SK-N-SH treated with all-trans-retinoic acid at 6 μM for 48 hours (cell line): ENCODE measurements at regions not wholly inside any gene's neighbourhood (a gene's known extent, or its start where the extent isn't known, plus 50 kb on each side); places are given as distances from the start of the nearest gene placed in this dataset.

ENCODE experiments used
- ATAC-seq: fragments of 200-7000 bp; cut with Tn5 transposase; 3 replicates; pipeline ENCODE4 v1.9.1; 2020; ENCODE audit warnings: mild to moderate bottlenecking, moderate library complexity
- ARNTL ChIP-seq: fragments of 450-650 bp; formaldehyde crosslinking; IDR thresholded peaks from 2 replicates; pipeline ENCODE4 v1.5.0; 2020; ENCODE audit warnings: low read depth, mild to moderate bottlenecking, moderate library complexity, borderline replicate concordance
- ISL1 ChIP-seq: fragments of 250-450 bp; sonication (Bioruptor Pico); IDR thresholded peaks from 2 replicates; pipeline ENCODE4 v2.1.2; 2022; ENCODE audit warnings: mild to moderate bottlenecking, moderate library complexity
- TOX ChIP-seq: fragments of 250-450 bp; sonication (Bioruptor Pico); IDR thresholded peaks from 2 replicates; pipeline ENCODE4 v1.8.0; 2021; ENCODE audit warnings: mild to moderate bottlenecking, moderate library complexity, borderline replicate concordance
- ZFP3 ChIP-seq: fragments of 250-450 bp; sonication (Bioruptor Pico); IDR thresholded peaks from 2 replicates; pipeline ENCODE4 v1.5.0; 2020; ENCODE audit warnings: mild to moderate bottlenecking, moderate library complexity
- ZNF565 ChIP-seq: fragments of 450-650 bp; formaldehyde crosslinking; conservative IDR thresholded peaks from 2 replicates; pipeline ENCODE4 v1.5.0; 2020; ENCODE audit warnings: low read depth, mild to moderate bottlenecking, moderate library complexity
- ZNF70 ChIP-seq: fragments of 450-650 bp; formaldehyde crosslinking; IDR thresholded peaks from 2 replicates; pipeline ENCODE4 v1.5.0; 2020; ENCODE audit warnings: mild to moderate bottlenecking, moderate library complexity

DNA sequence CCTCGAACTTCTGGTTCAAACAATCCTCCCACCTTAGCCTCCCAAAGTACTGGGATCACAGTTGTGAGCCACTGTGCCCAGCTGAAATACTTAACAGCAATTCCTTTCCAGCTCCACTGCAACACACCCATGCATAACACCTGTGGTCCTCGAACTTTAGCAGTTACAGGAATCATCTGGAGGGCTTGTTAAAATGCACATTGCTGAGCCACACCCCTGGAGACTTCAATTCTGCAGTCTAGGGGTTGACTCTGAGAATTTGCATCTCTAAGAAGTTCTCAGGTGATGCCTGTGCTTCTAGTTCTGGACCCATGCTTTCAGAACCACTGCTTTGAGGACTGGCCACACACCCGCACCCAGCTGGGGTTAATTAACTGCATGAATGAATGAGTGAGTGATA, 53.1 kb upstream of the UBL3 start:
- no peak for ATAC-seq
- no peak for TF ChIP-seq TOX
- no peak for TF ChIP-seq ZNF565 (CRISPR knock-in tag)
- no peak for TF ChIP-seq ISL1 (CRISPR knock-in tag)

DNA sequence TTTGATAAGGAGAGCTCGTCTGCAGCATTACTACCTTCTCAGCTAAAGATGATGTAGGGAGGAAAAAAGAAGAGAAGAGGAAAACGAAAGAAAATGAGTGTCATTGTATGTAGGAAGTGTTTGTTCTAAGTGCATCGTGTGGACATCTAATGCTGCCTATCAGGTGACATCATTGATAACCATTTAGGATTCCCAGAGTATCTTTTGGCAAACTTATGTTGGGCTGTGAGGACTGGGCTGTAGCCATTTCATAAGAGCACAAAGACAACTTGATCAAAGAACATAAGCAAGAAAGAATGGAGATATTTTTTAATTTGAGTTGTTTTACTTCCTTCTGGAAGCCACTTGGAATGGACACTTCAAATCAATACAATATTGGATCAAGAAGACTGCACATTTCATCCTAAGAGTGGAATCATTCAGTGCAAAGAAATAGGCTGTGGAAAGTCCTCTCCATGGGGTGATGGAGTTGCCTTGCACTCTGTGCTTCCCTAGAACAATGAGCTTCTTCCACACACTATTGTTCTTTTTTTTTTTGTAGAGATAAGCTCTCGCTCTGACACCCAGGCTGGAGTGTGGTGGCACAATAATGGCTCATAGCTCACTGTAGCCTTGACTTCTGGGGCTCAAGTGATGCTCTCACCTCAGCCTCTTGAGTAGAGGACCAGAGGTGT, 52.4 kb upstream of the UBL3 start:
- ATAC-seq: no peak; the same call in 2 of the 3 replicates
- TF ChIP-seq TOX (no peak), ZFP3 (CRISPR knock-in tag) (peak; percentile 86)

- ATAC-seq: peak; percentile 95
- TF ChIP-seq ARNTL (CRISPR knock-in tag) (no peak), ZNF70 (CRISPR knock-in tag) (peak; percentile 36; the same call in 1 of the 2 replicates), ISL1 (CRISPR knock-in tag) (0 out of 2 replicates have a peak, but pooled peaks have one; percentile 14)
These were observed 51.6 kb upstream of the UBL3 start for GRCh38 chr13:29901710-29902631.
